ENCODE measurements at regions not wholly inside any gene's neighbourhood (a gene's known extent, or its start where the extent isn't known, plus 50 kb on each side); places are given as distances from the start of the nearest gene placed in this dataset.

DNA sequence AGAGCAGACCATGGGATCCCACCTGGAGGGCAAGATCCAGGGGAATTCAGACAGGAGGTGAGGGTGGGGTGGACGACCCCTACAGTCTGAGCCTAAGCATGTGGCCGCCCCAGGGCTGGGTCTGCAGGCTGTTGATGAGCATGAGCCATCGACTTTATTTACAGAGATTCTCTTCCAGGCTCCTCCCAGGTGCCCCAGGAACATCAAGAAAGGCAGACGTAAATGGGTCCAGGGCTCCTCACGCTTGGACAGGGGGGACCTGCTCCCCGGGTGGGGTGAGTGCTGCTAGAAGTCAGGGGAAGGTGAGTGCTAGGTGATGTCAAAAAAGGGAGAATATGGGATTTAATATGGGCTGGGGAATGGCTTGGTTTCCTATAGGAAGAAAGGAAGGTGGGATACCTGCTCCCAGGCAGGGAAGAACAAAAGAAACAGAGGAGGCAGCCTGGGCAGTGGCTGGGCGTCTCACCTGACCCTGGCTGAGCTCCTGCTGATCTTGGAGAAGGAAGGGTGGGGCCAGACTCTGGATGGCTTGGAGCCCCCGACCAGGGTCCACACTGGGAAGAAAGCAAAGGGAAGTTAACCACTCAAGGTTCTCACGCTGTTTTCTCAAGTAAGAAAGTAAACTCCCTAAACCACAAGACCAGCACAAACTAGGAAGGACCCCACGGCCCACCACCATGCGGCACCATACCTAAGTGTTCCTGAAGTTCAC is 162.1 kb upstream of the SHH start:
- no peak overlapping the region for H3K4me3 ChIP-seq (replicated peaks; ENCODE audit: insufficient read depth, low read length)
- H3K27me3 ChIP-seq (ENCODE audit: insufficient read depth, poor library complexity, severe bottlenecking), result no peaks in the 10 kb centered on the region
- no peak overlapping the region for H3K27ac ChIP-seq (replicated peaks)
- DNase-seq (ENCODE audit: low read depth in 1 of 2, low spot score in 1 of 2), result no peak
- TF ChIP-seq POLR2AphosphoS5 (IDR thresholded peaks at IDR 0.05; ENCODE audit: low read depth), result no peak
- no peak for TF ChIP-seq SPI1 (IDR thresholded peaks at IDR 0.05; ENCODE audit: borderline replicate concordance, low read depth)
- no peak for TF ChIP-seq GABPA (IDR thresholded peaks at IDR 0.05; ENCODE audit: low read depth)
- no peak for TF ChIP-seq REST (IDR thresholded peaks at IDR 0.05; ENCODE audit: insufficient replicate concordance, low read depth)

- H3K27me3 ChIP-seq (ENCODE audit: insufficient read depth, poor library complexity, severe bottlenecking), result no peaks in the 10 kb centered on the region
- H3K4me3 ChIP-seq (replicated peaks; ENCODE audit: insufficient read depth, low read length), result no peak overlapping the region
- no peak for DNase-seq (ENCODE audit: low read depth in 1 of 2, low spot score in 1 of 2)
- H3K27ac ChIP-seq (replicated peaks), result no peak overlapping the region
- TF ChIP-seq CTCF (IDR thresholded peaks at IDR 0.05; ENCODE audit: insufficient read depth, low read length), result no peak
- TF ChIP-seq POLR2AphosphoS5 (IDR thresholded peaks at IDR 0.05; ENCODE audit: low read depth), result no peak
- no peak for TF ChIP-seq REST (IDR thresholded peaks at IDR 0.05; ENCODE audit: insufficient replicate concordance, low read depth)
- no peak for TF ChIP-seq SPI1 (IDR thresholded peaks at IDR 0.05; ENCODE audit: borderline replicate concordance, low read depth)
- no peak for TF ChIP-seq GABPA (IDR thresholded peaks at IDR 0.05; ENCODE audit: low read depth)
Observed at GRCh38 chr7:155973451-155973997, 161.3 kb upstream of the SHH start.

- TF ChIP-seq REST (IDR thresholded peaks at IDR 0.05; ENCODE audit: insufficient replicate concordance, low read depth), result no peak
- H3K27me3 ChIP-seq (ENCODE audit: insufficient read depth, poor library complexity, severe bottlenecking), result no peaks in the 10 kb centered on the region
- no peak overlapping the region for H3K27ac ChIP-seq (replicated peaks)
- no peak overlapping the region for H3K4me3 ChIP-seq (replicated peaks; ENCODE audit: insufficient read depth, low read length)
- no peak for DNase-seq (ENCODE audit: low read depth in 1 of 2, low spot score in 1 of 2)
Observed at GRCh38 chr7:155972651-155973390, 160.6 kb upstream of the SHH start.

GRCh38 chr7:155972247-155972646 is 160.0 kb upstream of the SHH start:
- H3K27me3 ChIP-seq (ENCODE audit: insufficient read depth, poor library complexity, severe bottlenecking), result no peaks in the 10 kb centered on the region
- no peak overlapping the region for H3K4me3 ChIP-seq (replicated peaks; ENCODE audit: insufficient read depth, low read length)
- no peak overlapping the region for H3K27ac ChIP-seq (replicated peaks)
- TF ChIP-seq GABPA (IDR thresholded peaks at IDR 0.05; ENCODE audit: low read depth) (no peak), REST (IDR thresholded peaks at IDR 0.05; ENCODE audit: insufficient replicate concordance, low read depth) (no peak), SPI1 (IDR thresholded peaks at IDR 0.05; ENCODE audit: borderline replicate concordance, low read depth) (no peak), CTCF (IDR thresholded peaks at IDR 0.05; ENCODE audit: insufficient read depth, low read length) (no peak), POLR2AphosphoS5 (IDR thresholded peaks at IDR 0.05; ENCODE audit: low read depth) (no peak)
- no peak for DNase-seq (ENCODE audit: low read depth in 1 of 2, low spot score in 1 of 2)
